Testis (tissue), 2 donors: ENCODE measurements at regions not wholly inside any gene's neighbourhood (a gene's known extent, or its start where the extent isn't known, plus 50 kb on each side); places are given as distances from the start of the nearest gene placed in this dataset.

Source experiments
- DNase-seq: peaks from one replicate; pipeline ENCODE4 v3.0.0-alpha.2; 2019
- H3K27ac ChIP-seq, 2 donors: fragments of 200-600 bp; sonication (generic); one replicate each; pipeline ENCODE4 v1.5.1; 2019
- H3K27me3 ChIP-seq: fragments of 200-600 bp; sonication (generic); one replicate; pipeline ENCODE4 v1.5.1; 2019
- H3K36me3 ChIP-seq: fragments of 200-600 bp; sonication (generic); one replicate; pipeline ENCODE4 v1.5.1; 2017; ENCODE audit warnings: low read depth; ENCODE audit errors: missing control alignments
- H3K4me1 ChIP-seq: fragments of 200-600 bp; sonication (generic); one replicate; pipeline ENCODE4 v1.5.1; 2019
- H3K4me3 ChIP-seq, 2 donors: fragments of 200-600 bp; sonication (generic); one replicate each; pipeline ENCODE4 v1.5.1; 2017 to 2019
- H3K9me3 ChIP-seq: fragments of 200-600 bp; sonication (generic); one replicate; pipeline ENCODE4 v1.5.1; 2017
- POLR2A ChIP-seq: fragments of 450-650 bp; IDR thresholded peaks from one replicate; pipeline ENCODE4 v1.6.1; 2017; ENCODE audit warnings: antibody characterized with exemption, mild to moderate bottlenecking, moderate library complexity
- WGBS, 2 donors: methylation state at CpG; one replicate each; pipeline ENCODE4 v1.1.5; 2018; 5-methylcytosine and 5-hydroxymethylcytosine counted together
- intact Hi-C: fragments of 100-400 bp; cut with DNase I; formaldehyde crosslinking; loops from one replicate; pipeline ENCODE4 v1.15.1; 2023; ENCODE audit warnings: low total_unique reads
- TF ChIP-seq, protein P1 (sequence below), 3 experiments: fragments of 450-650 bp in 2 of 3; fragments of 200-600 bp in 1 of 3; sonication (generic) in 1 of 3; IDR thresholded peaks; one replicate each; pipeline ENCODE4 v1.5.1; 2016 to 2019; ENCODE audit warnings: antibody characterized with exemption in 3 of 3, mild to moderate bottlenecking in 2 of 3, moderate library complexity in 1 of 3

GRCh38 chr4:186428481-186428880 is 126.9 kb downstream of the MTNR1A start:
- no peak for TF ChIP-seq POLR2A
- TF ChIP-seq, protein P1, sequence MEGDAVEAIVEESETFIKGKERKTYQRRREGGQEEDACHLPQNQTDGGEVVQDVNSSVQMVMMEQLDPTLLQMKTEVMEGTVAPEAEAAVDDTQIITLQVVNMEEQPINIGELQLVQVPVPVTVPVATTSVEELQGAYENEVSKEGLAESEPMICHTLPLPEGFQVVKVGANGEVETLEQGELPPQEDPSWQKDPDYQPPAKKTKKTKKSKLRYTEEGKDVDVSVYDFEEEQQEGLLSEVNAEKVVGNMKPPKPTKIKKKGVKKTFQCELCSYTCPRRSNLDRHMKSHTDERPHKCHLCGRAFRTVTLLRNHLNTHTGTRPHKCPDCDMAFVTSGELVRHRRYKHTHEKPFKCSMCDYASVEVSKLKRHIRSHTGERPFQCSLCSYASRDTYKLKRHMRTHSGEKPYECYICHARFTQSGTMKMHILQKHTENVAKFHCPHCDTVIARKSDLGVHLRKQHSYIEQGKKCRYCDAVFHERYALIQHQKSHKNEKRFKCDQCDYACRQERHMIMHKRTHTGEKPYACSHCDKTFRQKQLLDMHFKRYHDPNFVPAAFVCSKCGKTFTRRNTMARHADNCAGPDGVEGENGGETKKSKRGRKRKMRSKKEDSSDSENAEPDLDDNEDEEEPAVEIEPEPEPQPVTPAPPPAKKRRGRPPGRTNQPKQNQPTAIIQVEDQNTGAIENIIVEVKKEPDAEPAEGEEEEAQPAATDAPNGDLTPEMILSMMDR (IDR thresholded peaks at IDR 0.05): no peak
- no peak for DNase-seq
- Histone ChIP-seq H3K9me3 (no peaks in the 10 kb centered on the region), H3K27me3 (no peaks in the 10 kb centered on the region), H3K4me1 (no peaks in the 10 kb centered on the region), H3K27ac (no peak overlapping the region), H3K36me3 (no peaks in the 10 kb centered on the region), H3K4me3 (no peak overlapping the region)
- intact Hi-C loops: no loop called here
- WGBS, 2 donors: 85 to 89% methylated on average over 13 of the region's 13 CpGs

- H3K4me3 ChIP-seq: no peak overlapping the region
- H3K36me3 ChIP-seq: no peaks in the 10 kb centered on the region
- no peaks in the 10 kb centered on the region for H3K27me3 ChIP-seq
- no peaks in the 10 kb centered on the region for H3K9me3 ChIP-seq
- intact Hi-C loops: no loop called here
- no peak overlapping the region for H3K27ac ChIP-seq
- WGBS, 2 donors: 57 to 61% methylated on average over 4 of the region's 4 CpGs
- H3K4me1 ChIP-seq: no peaks in the 10 kb centered on the region
- no peak for DNase-seq
- TF ChIP-seq, protein P1 (IDR thresholded peaks at IDR 0.05): no peak
- no peak for TF ChIP-seq POLR2A
Measured at GRCh38 chr4:186424745-186425144, 130.6 kb downstream of the MTNR1A start.

DNA sequence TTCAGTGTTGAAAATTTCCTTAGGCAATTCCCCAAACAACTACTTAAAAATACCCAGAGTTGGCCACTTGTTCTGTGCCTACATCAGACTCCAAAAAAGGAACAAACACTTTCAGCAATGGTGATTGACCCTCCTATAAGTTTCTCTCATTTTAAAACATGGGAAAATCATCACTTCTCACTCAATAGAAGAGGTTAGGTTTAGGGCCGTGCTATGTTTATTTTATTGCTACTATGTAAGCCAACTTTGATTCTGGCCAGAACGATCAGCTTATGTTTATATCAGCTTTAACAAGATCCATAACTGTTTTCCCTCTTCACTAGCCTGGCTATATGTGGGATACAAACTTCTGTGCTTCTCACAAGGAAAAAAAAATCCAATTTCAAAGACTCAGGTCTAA is 133.1 kb downstream of the MTNR1A start:
- intact Hi-C loops: no loop called here
- H3K36me3 ChIP-seq: no peaks in the 10 kb centered on the region
- no peak overlapping the region for H3K27ac ChIP-seq
- no peak overlapping the region for H3K4me3 ChIP-seq
- 72 to 85% methylated on average over 2 of the region's 2 CpGs for WGBS, 2 donors
- H3K4me1 ChIP-seq: no peaks in the 10 kb centered on the region
- H3K9me3 ChIP-seq: no peaks in the 10 kb centered on the region
- TF ChIP-seq POLR2A: no peak
- TF ChIP-seq, protein P1 (IDR thresholded peaks at IDR 0.05): no peak
- no peaks in the 10 kb centered on the region for H3K27me3 ChIP-seq
- DNase-seq: no peak

DNA sequence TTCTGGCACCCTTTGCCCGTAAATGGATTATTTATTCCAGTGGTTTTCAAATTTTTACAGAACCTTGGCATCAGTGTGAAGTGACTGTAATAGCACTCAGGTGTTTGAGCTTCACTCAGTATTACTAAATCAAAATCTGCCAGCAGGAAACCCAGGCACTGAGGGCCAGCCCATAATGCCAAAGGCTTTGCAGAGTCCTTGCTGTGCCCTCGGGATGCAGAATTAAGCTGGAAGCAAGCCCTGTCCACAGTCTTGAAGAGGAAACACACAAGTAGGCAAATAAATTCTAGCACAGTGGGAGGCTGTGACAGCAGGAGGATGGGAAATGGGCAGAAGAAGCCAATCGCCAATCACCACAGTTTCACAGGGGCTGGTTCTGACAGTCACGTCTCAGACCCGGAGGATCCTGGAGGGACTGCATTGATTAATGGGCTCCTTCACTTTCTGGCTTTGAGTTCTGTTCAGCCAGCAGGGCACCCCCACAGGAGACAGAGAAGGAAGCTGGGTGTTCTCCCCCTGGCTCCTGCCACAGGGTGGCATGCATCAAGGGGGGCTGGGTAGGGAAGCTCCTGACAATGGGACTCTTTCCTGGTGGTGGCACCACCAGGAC is 138.8 kb downstream of the MTNR1A start:
- no peak for TF ChIP-seq POLR2A
- TF ChIP-seq, protein P1 (IDR thresholded peaks at IDR 0.05): no peak
- no peak for DNase-seq
- intact Hi-C loops: no loop called here
- H3K9me3 ChIP-seq: no peaks in the 10 kb centered on the region
- no peak overlapping the region for H3K27ac ChIP-seq
- no peaks in the 10 kb centered on the region for H3K4me1 ChIP-seq
- no peaks in the 10 kb centered on the region for H3K27me3 ChIP-seq
- H3K36me3 ChIP-seq: no peaks in the 10 kb centered on the region
- 75 to 83% methylated on average over 5 of the region's 5 CpGs for WGBS, 2 donors
- H3K4me3 ChIP-seq: no peak overlapping the region

- H3K4me1 ChIP-seq: no peaks in the 10 kb centered on the region
- H3K9me3 ChIP-seq: no peaks in the 10 kb centered on the region
- H3K36me3 ChIP-seq: no peaks in the 10 kb centered on the region
- no peaks in the 10 kb centered on the region for H3K27me3 ChIP-seq
- WGBS, 2 donors: 94 to 100% methylated on average over 1 of the region's 1 CpG
- H3K27ac ChIP-seq: no peak overlapping the region
- intact Hi-C loops: no loop called here
- H3K4me3 ChIP-seq: no peak overlapping the region
- TF ChIP-seq POLR2A: no peak
- TF ChIP-seq, protein P1 (IDR thresholded peaks at IDR 0.05): no peak
- DNase-seq: no peak
Measured at GRCh38 chr4:186414390-186414789, 141.0 kb downstream of the MTNR1A start.
